ENCODE measurements at regions not wholly inside any gene's neighbourhood (a gene's known extent, or its start where the extent isn't known, plus 50 kb on each side); places are given as distances from the start of the nearest gene placed in this dataset.

- TF ChIP-seq ZNF879 (CRISPR knock-in tag; IDR thresholded peaks at IDR 0.05) (no peak), TAF1 (CRISPR knock-in tag; IDR thresholded peaks at IDR 0.05) (no peak), POLR2A (IDR thresholded peaks at IDR 0.05; ENCODE audit: insufficient read depth in 1 of 2, low read depth in 2 of 2, low read length in 2 of 2) (no peak), SMC3 (IDR thresholded peaks at IDR 0.05; ENCODE audit: low read length) (no peak), STAT6 (CRISPR knock-in tag; IDR thresholded peaks at IDR 0.05; ENCODE audit: borderline replicate concordance) (no peak), ZNF619 (CRISPR knock-in tag; IDR thresholded peaks at IDR 0.05) (no peak), PATZ1 (CRISPR knock-in tag; IDR thresholded peaks at IDR 0.05) (no peak), FOXM1 (CRISPR knock-in tag; IDR thresholded peaks at IDR 0.05) (no peak)
Measured at GRCh38 chr1:70811815-70812214, 235.8 kb downstream of the PTGER3 start.
